ENCODE measurements at regions not wholly inside any gene's neighbourhood (a gene's known extent, or its start where the extent isn't known, plus 50 kb on each side); places are given as distances from the start of the nearest gene placed in this dataset.
A peak's percentile ranks its signal among the peaks of the same experiment; 100 is the strongest.

- TF ChIP-seq, protein P1, sequence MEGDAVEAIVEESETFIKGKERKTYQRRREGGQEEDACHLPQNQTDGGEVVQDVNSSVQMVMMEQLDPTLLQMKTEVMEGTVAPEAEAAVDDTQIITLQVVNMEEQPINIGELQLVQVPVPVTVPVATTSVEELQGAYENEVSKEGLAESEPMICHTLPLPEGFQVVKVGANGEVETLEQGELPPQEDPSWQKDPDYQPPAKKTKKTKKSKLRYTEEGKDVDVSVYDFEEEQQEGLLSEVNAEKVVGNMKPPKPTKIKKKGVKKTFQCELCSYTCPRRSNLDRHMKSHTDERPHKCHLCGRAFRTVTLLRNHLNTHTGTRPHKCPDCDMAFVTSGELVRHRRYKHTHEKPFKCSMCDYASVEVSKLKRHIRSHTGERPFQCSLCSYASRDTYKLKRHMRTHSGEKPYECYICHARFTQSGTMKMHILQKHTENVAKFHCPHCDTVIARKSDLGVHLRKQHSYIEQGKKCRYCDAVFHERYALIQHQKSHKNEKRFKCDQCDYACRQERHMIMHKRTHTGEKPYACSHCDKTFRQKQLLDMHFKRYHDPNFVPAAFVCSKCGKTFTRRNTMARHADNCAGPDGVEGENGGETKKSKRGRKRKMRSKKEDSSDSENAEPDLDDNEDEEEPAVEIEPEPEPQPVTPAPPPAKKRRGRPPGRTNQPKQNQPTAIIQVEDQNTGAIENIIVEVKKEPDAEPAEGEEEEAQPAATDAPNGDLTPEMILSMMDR (IDR thresholded peaks at IDR 0.05), result no peak
- Histone ChIP-seq H3K27me3 (replicated peaks; ENCODE audit: insufficient read depth) (no peaks in the 10 kb centered on the region), H3K36me3 (peaks cover 9% of the 10 kb centered on the region), H3K4me3 (no peak overlapping the region), H3K4me1 (ENCODE audit: control insufficient read depth in 1 of 2, low read depth in 2 of 2) (peaks cover 4 to 5% of the 10 kb centered on the region in 2 donors), H3K9me3 (no peaks in the 10 kb centered on the region), H3K27ac (no peak overlapping the region)
- DNase-seq (ENCODE audit: low spot score) (no peak), ATAC-seq (ENCODE audit: insufficient number of reproducible peaks, low FRiP score, low read depth) (no peak)
These were observed 49.7 kb downstream of the CYRIA start for GRCh38 chr2:16615687-16616615.

DNA sequence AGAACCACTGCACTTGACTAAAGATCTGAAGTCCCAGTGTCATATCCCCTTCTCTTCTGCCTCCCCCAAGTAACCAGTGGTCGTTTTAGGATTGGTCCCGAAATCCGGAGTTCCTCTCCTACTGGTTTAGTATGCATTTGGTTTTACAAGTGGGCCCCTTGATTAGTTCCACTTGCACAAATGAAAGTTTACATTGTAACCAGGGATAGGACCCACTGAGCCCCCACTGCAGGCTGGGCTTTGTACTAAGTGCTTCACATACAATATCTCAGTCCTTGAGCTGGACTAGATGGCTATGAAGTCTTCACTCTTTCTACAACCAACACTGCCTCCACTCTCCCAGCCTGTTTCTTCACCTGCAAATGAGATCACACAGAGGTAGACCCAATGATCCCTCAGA lies 50.4 kb downstream of the CYRIA start:
- Histone ChIP-seq H3K27ac (no peak overlapping the region), H3K9me3 (no peaks in the 10 kb centered on the region), H3K27me3 (replicated peaks; ENCODE audit: insufficient read depth) (no peaks in the 10 kb centered on the region), H3K4me3 (no peak overlapping the region), H3K36me3 (peaks cover 6% of the 10 kb centered on the region), H3K4me1 (ENCODE audit: control insufficient read depth in 1 of 2, low read depth in 2 of 2) (peaks cover 4 to 5% of the 10 kb centered on the region in 2 donors)
- DNase-seq (ENCODE audit: low spot score) (no peak), ATAC-seq (ENCODE audit: insufficient number of reproducible peaks, low FRiP score, low read depth) (no peak)
- TF ChIP-seq, protein P1 (IDR thresholded peaks at IDR 0.05), result no peak

- no peak overlapping the region for H3K27ac ChIP-seq
- no peak for ATAC-seq (ENCODE audit: insufficient number of reproducible peaks, low FRiP score, low read depth)
- H3K4me1 ChIP-seq (ENCODE audit: control insufficient read depth in 1 of 2, low read depth in 2 of 2), result peaks cover 4 to 5% of the 10 kb centered on the region in 2 donors
- H3K9me3 ChIP-seq, result no peaks in the 10 kb centered on the region
- TF ChIP-seq, protein P1 (IDR thresholded peaks at IDR 0.05), result no peak
- H3K27me3 ChIP-seq (replicated peaks; ENCODE audit: insufficient read depth), result no peaks in the 10 kb centered on the region
- H3K4me3 ChIP-seq, result no peak overlapping the region
- H3K36me3 ChIP-seq, result peaks cover under 1% of the 10 kb centered on the region
- DNase-seq (ENCODE audit: low spot score), result no peak
These were observed 51.2 kb downstream of the CYRIA start for GRCh38 chr2:16614314-16614860.

DNA sequence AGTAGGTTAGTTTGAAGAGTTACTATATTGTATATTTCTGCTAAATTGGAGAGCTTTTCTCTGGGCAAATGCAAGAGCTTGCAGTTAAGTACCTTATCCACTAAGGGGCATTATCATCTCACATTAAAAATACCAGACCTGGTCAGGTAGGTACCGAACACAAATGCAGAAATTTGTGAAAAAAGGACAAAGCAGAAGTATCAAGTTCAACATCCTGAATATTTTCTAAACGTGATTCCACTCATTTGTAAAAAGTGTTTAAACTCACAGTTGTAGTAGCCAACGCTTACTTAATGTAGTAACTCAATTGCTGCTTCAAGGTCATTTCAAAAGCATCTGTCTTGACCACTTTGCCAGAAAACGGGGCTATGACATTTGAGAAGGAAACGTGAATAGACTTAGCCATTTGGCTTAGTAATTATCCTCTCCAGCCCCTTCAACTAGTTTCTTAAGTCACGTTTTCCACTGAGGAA lies 52.1 kb downstream of the CYRIA start:
- Histone ChIP-seq H3K9me3 (no peaks in the 10 kb centered on the region), H3K4me1 (ENCODE audit: control insufficient read depth in 1 of 2, low read depth in 2 of 2) (peaks cover 4 to 5% of the 10 kb centered on the region in 2 donors), H3K27me3 (replicated peaks; ENCODE audit: insufficient read depth) (no peaks in the 10 kb centered on the region), H3K36me3 (no peaks in the 10 kb centered on the region), H3K27ac (no peak overlapping the region), H3K4me3 (no peak overlapping the region)
- DNase-seq (ENCODE audit: low spot score), result no peak
- ATAC-seq (ENCODE audit: insufficient number of reproducible peaks, low FRiP score, low read depth), result no peak
- TF ChIP-seq, protein P1 (IDR thresholded peaks at IDR 0.05), result peak; percentile 33

GRCh38 chr2:16612490-16612889 lies 53.1 kb downstream of the CYRIA start:
- Histone ChIP-seq H3K4me3 (no peak overlapping the region), H3K4me1 (ENCODE audit: control insufficient read depth in 1 of 2, low read depth in 2 of 2) (peaks cover 0 to 5% of the 10 kb centered on the region in 2 donors), H3K27ac (no peak overlapping the region), H3K27me3 (replicated peaks; ENCODE audit: insufficient read depth) (no peaks in the 10 kb centered on the region), H3K36me3 (no peaks in the 10 kb centered on the region), H3K9me3 (no peaks in the 10 kb centered on the region)
- ATAC-seq (ENCODE audit: insufficient number of reproducible peaks, low FRiP score, low read depth) (no peak), DNase-seq (ENCODE audit: low spot score) (no peak)
- TF ChIP-seq, protein P1 (IDR thresholded peaks at IDR 0.05), result no peak
